Sigmoid colon (tissue), 4 donors: ENCODE measurements at regions not wholly inside any gene's neighbourhood (a gene's known extent, or its start where the extent isn't known, plus 50 kb on each side); places are given as distances from the start of the nearest gene placed in this dataset.

Experiments used
- CTCF ChIP-seq, 4 experiments: fragments of 450-650 bp in 3 of 4; fragments of 200-600 bp in 1 of 4; IDR thresholded peaks; one replicate each; pipeline ENCODE4 v1.5.1; 2016 to 2019; ENCODE audit warnings: antibody characterized with exemption in 4 of 4, mild to moderate bottlenecking in 3 of 4, moderate library complexity in 2 of 4
- POLR2A ChIP-seq, 2 donors: fragments of 450-650 bp; IDR thresholded peaks; one replicate each; pipeline ENCODE4 v1.6.1; 2016; ENCODE audit warnings: antibody characterized with exemption in 2 of 2, mild to moderate bottlenecking in 2 of 2, moderate library complexity in 2 of 2
- POLR2AphosphoS5 ChIP-seq, 4 donors: sonication (generic); formaldehyde crosslinking; IDR thresholded peaks; one replicate each; pipeline ENCODE4 v1.6.1; 2017; ENCODE audit warnings: antibody characterized with exemption in 4 of 4

- no peak for TF ChIP-seq CTCF (IDR thresholded peaks at IDR 0.05)
- no peak for TF ChIP-seq POLR2AphosphoS5 (IDR thresholded peaks at IDR 0.05)
- TF ChIP-seq POLR2A (IDR thresholded peaks at IDR 0.05): no peak
Observed at GRCh38 chr14:48107646-48108045, 432.2 kb upstream of the MDGA2 start.
